Chondrocyte (in vitro differentiated cells): ENCODE measurements at regions not wholly inside any gene's neighbourhood (a gene's known extent, or its start where the extent isn't known, plus 50 kb on each side); places are given as distances from the start of the nearest gene placed in this dataset.

Source experiments
- DNase-seq: peaks from one replicate; pipeline ENCODE4 v3.0.0; 2021; ENCODE audit warnings: mixed read lengths, low spot score
- H3K27ac Mint-ChIP-seq: one replicate; pipeline ENCODE4 v1.8.0; 2021; ENCODE audit warnings: mild to moderate bottlenecking, moderate library complexity, mixed read lengths; ENCODE audit not compliant: unreplicated experiment
- H3K27me3 Mint-ChIP-seq: 2 replicates; pipeline ENCODE4 v1.8.0; 2021; ENCODE audit warnings: low read depth, mixed read lengths
- H3K36me3 Mint-ChIP-seq: 2 replicates; pipeline ENCODE4 v1.8.0; 2021; ENCODE audit warnings: low read depth, mixed read lengths
- H3K4me1 Mint-ChIP-seq: 2 replicates; pipeline ENCODE4 v1.8.0; 2021; ENCODE audit warnings: low read depth, mild to moderate bottlenecking, mixed read lengths
- H3K4me3 Mint-ChIP-seq: one replicate; pipeline ENCODE4 v1.8.0; 2021; ENCODE audit warnings: mild to moderate bottlenecking, moderate library complexity, mixed read lengths; ENCODE audit not compliant: unreplicated experiment
- H3K9me3 Mint-ChIP-seq: 2 replicates; pipeline ENCODE4 v1.8.0; 2021; ENCODE audit warnings: low read depth, mixed read lengths
- TF ChIP-seq, protein P1 (sequence below): fragments of 200-600 bp; sonication (generic); IDR thresholded peaks from 2 replicates; pipeline ENCODE4 v1.5.0; 2021; ENCODE audit warnings: antibody characterized with exemption, mild to moderate bottlenecking, moderate library complexity

GRCh38 chrX:28278251-28278650 is 297.0 kb upstream of the DCAF8L1 start:
- H3K27ac Mint-ChIP-seq, result no peak overlapping the region
- TF ChIP-seq, protein P1, sequence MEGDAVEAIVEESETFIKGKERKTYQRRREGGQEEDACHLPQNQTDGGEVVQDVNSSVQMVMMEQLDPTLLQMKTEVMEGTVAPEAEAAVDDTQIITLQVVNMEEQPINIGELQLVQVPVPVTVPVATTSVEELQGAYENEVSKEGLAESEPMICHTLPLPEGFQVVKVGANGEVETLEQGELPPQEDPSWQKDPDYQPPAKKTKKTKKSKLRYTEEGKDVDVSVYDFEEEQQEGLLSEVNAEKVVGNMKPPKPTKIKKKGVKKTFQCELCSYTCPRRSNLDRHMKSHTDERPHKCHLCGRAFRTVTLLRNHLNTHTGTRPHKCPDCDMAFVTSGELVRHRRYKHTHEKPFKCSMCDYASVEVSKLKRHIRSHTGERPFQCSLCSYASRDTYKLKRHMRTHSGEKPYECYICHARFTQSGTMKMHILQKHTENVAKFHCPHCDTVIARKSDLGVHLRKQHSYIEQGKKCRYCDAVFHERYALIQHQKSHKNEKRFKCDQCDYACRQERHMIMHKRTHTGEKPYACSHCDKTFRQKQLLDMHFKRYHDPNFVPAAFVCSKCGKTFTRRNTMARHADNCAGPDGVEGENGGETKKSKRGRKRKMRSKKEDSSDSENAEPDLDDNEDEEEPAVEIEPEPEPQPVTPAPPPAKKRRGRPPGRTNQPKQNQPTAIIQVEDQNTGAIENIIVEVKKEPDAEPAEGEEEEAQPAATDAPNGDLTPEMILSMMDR, result no peak
- H3K4me3 Mint-ChIP-seq, result no peak overlapping the region
- H3K27me3 Mint-ChIP-seq, result no peaks in the 10 kb centered on the region
- no peaks in the 10 kb centered on the region for H3K4me1 Mint-ChIP-seq
- H3K9me3 Mint-ChIP-seq, result no peaks in the 10 kb centered on the region
- DNase-seq, result no peak
- H3K36me3 Mint-ChIP-seq, result no peaks in the 10 kb centered on the region

DNA sequence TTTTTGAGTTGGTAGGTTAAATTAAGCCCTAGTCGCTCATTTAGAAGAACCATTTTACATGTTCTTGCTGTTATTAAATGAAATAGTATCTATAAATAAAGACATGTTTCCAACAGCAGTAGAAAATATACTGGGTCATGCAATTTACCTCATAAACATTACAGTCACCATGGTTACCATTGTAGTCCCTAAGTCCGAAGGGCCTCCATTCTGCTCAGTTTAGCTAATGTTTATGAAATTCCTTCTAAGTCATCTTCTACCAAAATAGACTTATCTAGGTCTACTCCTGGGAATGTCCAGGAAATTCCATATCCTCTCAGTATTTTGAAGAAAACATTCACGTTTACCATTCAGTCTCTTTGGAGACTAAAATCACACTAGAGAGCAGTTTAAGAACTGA is 292.5 kb upstream of the DCAF8L1 start:
- Mint-ChIP-seq H3K9me3 (no peaks in the 10 kb centered on the region), H3K4me1 (no peaks in the 10 kb centered on the region), H3K27ac (no peak overlapping the region), H3K4me3 (no peak overlapping the region), H3K36me3 (no peaks in the 10 kb centered on the region), H3K27me3 (no peaks in the 10 kb centered on the region)
- TF ChIP-seq, protein P1, result no peak
- no peak for DNase-seq

DNA sequence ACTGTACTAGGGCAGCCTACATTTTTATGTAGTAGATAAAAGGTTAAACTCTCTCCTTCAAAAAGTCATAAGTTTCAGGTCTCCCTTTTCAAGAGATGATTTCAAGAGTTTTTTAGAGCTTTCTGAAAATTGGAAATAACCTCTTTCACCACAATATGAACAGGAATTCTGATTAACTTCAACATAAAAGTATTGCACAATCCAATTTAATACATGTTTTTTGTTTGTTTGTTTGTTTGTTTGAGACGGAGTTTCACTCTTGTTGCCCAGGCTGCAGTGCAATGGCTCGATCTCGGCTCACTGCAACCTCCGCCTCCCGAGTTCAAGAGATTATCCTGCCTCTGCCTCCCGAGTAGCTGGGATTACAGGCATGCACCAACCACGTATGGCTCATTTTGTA is 265.4 kb upstream of the DCAF8L1 start:
- Mint-ChIP-seq H3K9me3 (no peaks in the 10 kb centered on the region), H3K36me3 (no peaks in the 10 kb centered on the region), H3K4me3 (no peak overlapping the region), H3K27me3 (no peaks in the 10 kb centered on the region), H3K4me1 (no peaks in the 10 kb centered on the region), H3K27ac (no peak overlapping the region)
- no peak for DNase-seq
- TF ChIP-seq, protein P1, result no peak

DNA sequence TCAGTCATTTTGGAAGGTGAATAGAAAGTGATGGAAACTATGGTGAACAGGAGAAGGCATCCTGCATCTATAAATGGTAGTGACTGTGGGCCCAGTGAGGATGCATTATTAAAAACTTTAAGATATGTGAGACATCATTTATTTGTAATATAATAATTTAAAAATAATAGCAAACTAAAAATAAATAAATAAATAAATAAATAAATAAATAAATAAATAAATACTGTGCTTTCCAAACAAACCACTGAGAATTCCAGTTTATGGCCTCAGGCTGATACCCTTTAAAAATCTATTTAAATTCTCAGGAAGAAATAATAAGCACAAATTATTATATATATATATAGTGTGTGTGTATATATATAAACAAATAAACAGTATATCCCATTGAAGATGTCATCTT is 248.0 kb upstream of the DCAF8L1 start:
- Mint-ChIP-seq H3K4me1 (no peaks in the 10 kb centered on the region), H3K9me3 (peaks cover 5% of the 10 kb centered on the region), H3K27ac (no peak overlapping the region), H3K36me3 (no peaks in the 10 kb centered on the region), H3K4me3 (no peak overlapping the region), H3K27me3 (no peaks in the 10 kb centered on the region)
- TF ChIP-seq, protein P1, result no peak
- DNase-seq, result no peak

DNA sequence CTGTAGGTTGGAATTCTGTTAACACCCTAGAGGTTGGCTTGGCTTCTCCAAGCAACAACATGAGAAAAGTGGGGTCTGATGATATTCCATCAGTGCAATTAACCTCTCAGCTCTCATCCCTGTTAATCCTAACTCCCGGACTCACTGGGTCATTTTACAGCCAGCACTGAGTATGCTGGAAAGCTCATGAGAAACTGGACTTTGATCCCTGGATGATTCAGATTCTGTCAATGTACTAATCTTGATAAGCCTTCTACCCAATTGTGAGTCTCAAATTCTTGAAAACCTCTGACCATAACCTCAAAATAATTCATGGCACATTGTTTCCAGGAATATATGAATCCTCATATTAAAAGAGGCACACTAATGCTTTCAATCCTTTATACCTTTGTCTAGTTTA is 244.3 kb upstream of the DCAF8L1 start:
- no peak overlapping the region for H3K4me3 Mint-ChIP-seq
- H3K4me1 Mint-ChIP-seq, result no peaks in the 10 kb centered on the region
- H3K9me3 Mint-ChIP-seq, result peaks cover 5% of the 10 kb centered on the region
- no peaks in the 10 kb centered on the region for H3K36me3 Mint-ChIP-seq
- no peaks in the 10 kb centered on the region for H3K27me3 Mint-ChIP-seq
- TF ChIP-seq, protein P1, result no peak
- DNase-seq, result no peak
- no peak overlapping the region for H3K27ac Mint-ChIP-seq
